HUES6 (cell line): ENCODE measurements at regions not wholly inside any gene's neighbourhood (a gene's known extent, or its start where the extent isn't known, plus 50 kb on each side); places are given as distances from the start of the nearest gene placed in this dataset.

ENCODE experiments used
- H3K27ac ChIP-seq: 2 replicates; pipeline ENCODE4 v1.7.0; 2013; ENCODE audit warnings: low read depth, mild to moderate bottlenecking, low read length, inconsistent platforms
- H3K27me3 ChIP-seq: 2 replicates; pipeline ENCODE4 v1.6.1; 2013; ENCODE audit warnings: low read length; ENCODE audit not compliant: control insufficient read depth, insufficient read depth
- H3K36me3 ChIP-seq: 2 replicates; pipeline ENCODE4 v1.6.1; 2013; ENCODE audit warnings: low read length; ENCODE audit not compliant: control insufficient read depth, insufficient read depth
- H3K4me1 ChIP-seq: 2 replicates; pipeline ENCODE4 v1.6.1; 2013; ENCODE audit warnings: low read length; ENCODE audit not compliant: control insufficient read depth, insufficient read depth
- H3K4me3 ChIP-seq: 2 replicates; pipeline ENCODE4 v1.5.1; 2013; ENCODE audit warnings: low read depth, low read length
- H3K9ac ChIP-seq: one replicate; pipeline ENCODE4 v1.6.1; 2013; ENCODE audit warnings: mild to moderate bottlenecking, low read length
- H3K9me3 ChIP-seq: 2 replicates; pipeline ENCODE4 v1.6.1; 2013; ENCODE audit warnings: low read depth, low read length; ENCODE audit not compliant: control insufficient read depth, insufficient read depth

DNA sequence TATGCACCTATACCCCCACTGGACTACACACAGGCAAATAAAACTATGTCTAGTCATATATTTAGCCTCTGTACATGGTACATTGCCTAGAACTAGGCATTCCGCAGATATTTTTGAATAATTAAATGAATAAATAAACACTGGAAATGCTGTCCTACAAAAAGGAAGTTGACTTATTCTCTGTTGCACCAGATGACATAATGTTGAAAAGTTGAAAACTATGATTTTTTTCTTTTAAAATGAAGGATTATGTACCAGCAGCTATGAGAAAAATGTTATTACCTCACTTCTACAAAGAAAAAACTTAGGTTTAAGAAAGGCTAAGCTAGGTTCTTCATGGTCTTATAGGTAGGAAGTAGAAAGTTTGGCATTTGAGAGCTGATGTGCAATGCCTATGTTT, 856.6 kb downstream of the METTL15 start:
- no peak overlapping the region for H3K9ac ChIP-seq
- no peak overlapping the region for H3K27ac ChIP-seq
- peaks cover 6% of the 10 kb centered on the region for H3K4me1 ChIP-seq
- H3K36me3 ChIP-seq, result no peaks in the 10 kb centered on the region
- no peaks in the 10 kb centered on the region for H3K9me3 ChIP-seq
- H3K27me3 ChIP-seq, result no peaks in the 10 kb centered on the region
- no peak overlapping the region for H3K4me3 ChIP-seq

DNA sequence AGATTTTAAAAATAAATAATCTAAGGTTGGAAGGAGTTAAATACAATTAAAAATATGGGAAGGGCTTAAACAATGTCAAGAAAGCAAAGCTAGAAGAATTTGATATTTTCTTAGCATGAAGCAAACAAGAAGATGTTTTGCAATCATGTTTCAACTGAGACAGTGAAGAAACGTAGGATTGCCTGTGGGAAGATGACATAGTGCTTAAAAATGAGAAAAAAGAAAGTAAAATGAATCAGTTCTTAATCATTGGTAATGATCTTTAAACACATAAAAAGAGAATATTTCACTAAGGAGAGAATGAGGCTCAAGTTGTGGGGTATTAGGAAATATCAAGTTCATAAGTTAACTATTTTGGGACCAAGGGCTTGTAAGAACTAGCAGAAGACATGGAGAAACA, 855.0 kb downstream of the METTL15 start:
- no peaks in the 10 kb centered on the region for H3K4me1 ChIP-seq
- H3K4me3 ChIP-seq, result no peak overlapping the region
- no peak overlapping the region for H3K9ac ChIP-seq
- no peak overlapping the region for H3K27ac ChIP-seq
- no peaks in the 10 kb centered on the region for H3K27me3 ChIP-seq
- H3K36me3 ChIP-seq, result no peaks in the 10 kb centered on the region
- no peaks in the 10 kb centered on the region for H3K9me3 ChIP-seq

DNA sequence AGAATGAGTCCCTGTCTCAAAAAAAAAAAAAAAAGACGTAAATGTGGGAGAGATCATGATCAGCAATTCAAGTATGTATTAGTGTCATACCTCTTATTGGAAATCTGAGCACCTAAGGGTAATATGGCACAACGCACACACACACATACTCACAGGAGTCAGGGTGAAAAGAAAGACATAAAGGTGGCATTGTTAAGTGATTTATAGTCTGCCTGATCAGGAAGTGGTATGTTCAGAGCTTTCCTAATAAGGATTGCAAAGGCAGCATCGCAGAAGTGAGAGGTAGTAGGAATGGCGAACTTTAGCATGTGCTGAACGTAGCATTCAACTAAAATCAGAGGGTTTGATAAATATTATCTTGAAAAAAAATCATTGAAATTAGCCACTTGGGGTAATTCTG, 854.3 kb downstream of the METTL15 start:
- Histone ChIP-seq H3K27ac (no peak overlapping the region), H3K27me3 (no peaks in the 10 kb centered on the region), H3K9ac (no peak overlapping the region)

DNA sequence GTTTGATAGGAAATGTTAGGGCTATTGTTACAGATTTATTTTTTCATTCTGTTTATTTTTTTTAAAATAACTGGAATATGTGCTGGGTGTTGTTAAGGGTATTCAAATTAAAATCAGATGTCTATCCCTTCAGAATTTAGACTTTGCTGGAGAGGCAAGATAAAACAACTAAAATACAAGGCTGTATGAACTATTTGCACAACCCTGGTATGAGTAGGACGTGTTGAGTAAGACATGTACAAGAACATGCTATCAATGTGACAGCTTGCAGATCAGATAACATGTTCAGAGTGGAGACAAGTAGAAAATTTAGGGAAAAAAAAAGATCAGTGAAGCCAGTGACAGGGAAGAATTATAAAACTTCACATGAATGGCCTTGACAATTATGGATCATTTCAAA, 853.5 kb downstream of the METTL15 start:
- no peak overlapping the region for H3K4me3 ChIP-seq
- H3K4me1 ChIP-seq, result no peaks in the 10 kb centered on the region
- H3K27ac ChIP-seq, result no peak overlapping the region
- H3K9me3 ChIP-seq, result no peaks in the 10 kb centered on the region
- no peaks in the 10 kb centered on the region for H3K36me3 ChIP-seq
- H3K27me3 ChIP-seq, result no peaks in the 10 kb centered on the region
- H3K9ac ChIP-seq, result no peak overlapping the region

More for the DNA sequence above, 854.3 kb downstream of the METTL15 start:
- H3K9me3 ChIP-seq, result no peaks in the 10 kb centered on the region
- H3K36me3 ChIP-seq, result no peaks in the 10 kb centered on the region
- H3K4me3 ChIP-seq, result no peak overlapping the region
- no peaks in the 10 kb centered on the region for H3K4me1 ChIP-seq

DNA sequence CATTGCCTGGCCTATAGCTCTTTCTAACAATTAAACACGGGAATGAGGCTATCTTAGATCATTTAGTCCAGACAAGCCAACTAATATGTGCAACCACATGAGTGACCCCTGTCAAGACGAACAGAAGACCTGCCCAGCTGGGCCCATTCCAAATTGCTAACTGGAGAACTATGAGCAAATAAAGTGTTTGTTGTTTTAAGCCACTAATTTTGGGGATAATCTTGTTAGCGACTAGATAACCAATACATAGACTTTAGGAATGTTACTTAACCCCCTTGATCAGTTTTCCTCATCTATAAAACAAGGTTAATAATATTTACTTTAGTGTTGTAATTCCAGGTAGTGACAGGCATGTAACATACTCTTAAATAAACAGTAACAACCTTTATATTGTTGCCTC, 848.3 kb downstream of the METTL15 start:
- Histone ChIP-seq H3K27ac (no peak overlapping the region), H3K4me3 (no peak overlapping the region), H3K27me3 (no peaks in the 10 kb centered on the region), H3K36me3 (no peaks in the 10 kb centered on the region), H3K9ac (no peak overlapping the region), H3K4me1 (no peaks in the 10 kb centered on the region), H3K9me3 (no peaks in the 10 kb centered on the region)

DNA sequence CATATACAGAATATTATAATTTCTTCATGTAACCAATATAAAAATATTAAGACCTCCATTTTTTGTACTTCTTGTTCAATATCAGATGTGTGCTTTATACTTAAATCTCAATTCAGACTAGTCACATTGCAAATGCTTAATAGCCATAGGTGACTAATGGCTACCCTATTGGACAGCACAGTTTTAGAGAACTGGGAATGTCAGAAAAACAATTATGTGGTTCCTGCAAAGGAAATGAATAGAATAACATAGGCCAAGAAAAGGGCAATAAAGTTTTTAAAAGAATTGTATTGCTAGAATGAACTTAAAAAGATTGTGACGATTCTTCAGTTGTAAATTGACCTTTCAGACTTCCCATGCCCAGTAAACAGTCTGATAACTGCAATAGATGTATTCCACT, 843.0 kb downstream of the METTL15 start:
- Histone ChIP-seq H3K27me3 (no peaks in the 10 kb centered on the region), H3K4me3 (no peak overlapping the region), H3K9me3 (no peaks in the 10 kb centered on the region), H3K9ac (no peak overlapping the region), H3K36me3 (no peaks in the 10 kb centered on the region), H3K27ac (no peak overlapping the region), H3K4me1 (no peaks in the 10 kb centered on the region)

DNA sequence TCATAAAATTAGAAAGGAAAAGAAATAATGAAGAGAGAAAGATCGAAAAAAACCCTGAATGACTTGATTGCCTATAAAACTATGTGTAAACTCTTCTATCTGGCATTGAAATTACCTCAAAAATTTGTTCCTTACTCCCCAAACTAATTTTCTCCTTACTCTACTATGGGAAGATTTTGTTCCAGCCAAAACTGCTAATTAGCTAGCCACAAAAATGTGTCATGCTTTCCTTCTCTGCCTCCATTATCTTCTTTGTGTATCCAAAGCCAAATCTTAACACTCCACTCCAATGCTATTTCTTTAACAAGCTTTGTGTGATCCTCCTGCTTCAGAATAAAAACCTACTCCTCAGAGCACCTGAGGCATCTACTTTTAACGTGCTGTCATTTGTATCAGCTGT, 831.2 kb downstream of the METTL15 start:
- no peaks in the 10 kb centered on the region for H3K9me3 ChIP-seq
- H3K36me3 ChIP-seq, result no peaks in the 10 kb centered on the region
- no peaks in the 10 kb centered on the region; the same call in 1 of the 2 replicates for H3K4me1 ChIP-seq
- H3K27ac ChIP-seq, result no peak overlapping the region
- H3K4me3 ChIP-seq, result no peak overlapping the region
- no peak overlapping the region for H3K9ac ChIP-seq
- no peaks in the 10 kb centered on the region for H3K27me3 ChIP-seq

DNA sequence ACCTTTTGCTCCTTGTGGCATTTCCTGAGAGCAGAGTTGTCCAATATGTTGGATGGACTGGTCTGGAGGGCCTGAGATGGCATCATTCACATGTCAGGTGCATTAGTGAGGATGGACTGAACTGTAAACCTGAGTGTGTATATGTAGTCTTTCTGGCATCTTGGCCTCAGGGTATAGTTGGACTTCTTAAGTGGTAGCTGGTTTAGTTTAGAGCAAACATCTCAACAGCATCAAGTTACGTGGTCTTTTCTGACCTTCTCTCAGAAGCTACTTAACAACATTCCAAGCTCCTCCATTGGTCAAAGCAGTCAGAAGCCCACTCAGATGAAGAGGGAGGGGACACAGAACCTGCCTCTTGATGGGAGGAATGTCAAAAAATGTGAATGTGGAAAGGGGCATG, 829.9 kb downstream of the METTL15 start:
- Histone ChIP-seq H3K4me3 (no peak overlapping the region), H3K4me1 (no peaks in the 10 kb centered on the region; the same call in 1 of the 2 replicates), H3K27ac (no peak overlapping the region), H3K36me3 (no peaks in the 10 kb centered on the region), H3K9me3 (no peaks in the 10 kb centered on the region), H3K9ac (no peak overlapping the region), H3K27me3 (no peaks in the 10 kb centered on the region)

DNA sequence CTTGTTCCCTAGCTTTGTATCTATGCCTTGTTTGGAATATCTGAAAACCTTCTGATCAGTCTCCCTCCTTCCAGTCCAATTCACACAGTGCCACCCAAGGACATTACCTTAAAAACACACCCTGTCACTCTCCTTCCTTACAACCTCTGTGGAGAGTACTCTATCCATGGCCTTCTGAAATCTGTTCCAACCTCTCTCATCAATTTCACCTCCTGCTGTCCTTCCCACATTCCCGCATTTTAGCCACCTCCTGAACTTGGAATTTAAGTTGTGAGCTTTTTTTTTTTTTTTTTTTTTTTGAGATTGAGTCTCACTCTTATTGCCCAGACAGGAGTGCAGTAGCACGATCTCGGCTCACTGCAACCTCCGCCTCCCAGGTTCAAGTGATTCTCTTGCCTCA, 824.8 kb downstream of the METTL15 start:
- no peaks in the 10 kb centered on the region for H3K36me3 ChIP-seq
- H3K4me3 ChIP-seq, result no peak overlapping the region
- H3K9ac ChIP-seq, result no peak overlapping the region
- H3K4me1 ChIP-seq, result peaks cover 5% of the 10 kb centered on the region
- H3K9me3 ChIP-seq, result no peaks in the 10 kb centered on the region
- H3K27ac ChIP-seq, result no peak overlapping the region
- no peaks in the 10 kb centered on the region for H3K27me3 ChIP-seq

DNA sequence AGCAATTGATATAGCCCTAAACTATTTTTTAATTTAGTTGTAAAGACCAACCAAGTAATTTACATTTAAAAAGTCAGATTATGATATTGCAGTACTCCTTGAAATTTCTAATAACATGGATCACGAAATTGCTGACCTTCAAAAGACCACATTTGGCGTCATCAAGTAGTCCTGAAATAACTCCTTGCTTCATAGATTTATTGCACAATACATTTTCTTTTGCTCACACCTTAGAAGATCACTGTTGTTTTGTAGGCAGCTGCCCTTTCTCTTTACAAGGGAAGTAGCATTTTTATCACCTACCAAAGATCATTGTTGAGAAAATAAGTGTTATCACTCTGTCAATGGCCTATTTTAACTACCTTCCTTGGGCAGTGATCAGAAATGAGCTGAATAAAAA, 815.8 kb downstream of the METTL15 start:
- H3K4me3 ChIP-seq, result no peak overlapping the region
- H3K27ac ChIP-seq, result no peak overlapping the region
- no peaks in the 10 kb centered on the region for H3K4me1 ChIP-seq
- H3K36me3 ChIP-seq, result no peaks in the 10 kb centered on the region
- no peaks in the 10 kb centered on the region for H3K27me3 ChIP-seq
- H3K9me3 ChIP-seq, result no peaks in the 10 kb centered on the region
- no peak overlapping the region for H3K9ac ChIP-seq

DNA sequence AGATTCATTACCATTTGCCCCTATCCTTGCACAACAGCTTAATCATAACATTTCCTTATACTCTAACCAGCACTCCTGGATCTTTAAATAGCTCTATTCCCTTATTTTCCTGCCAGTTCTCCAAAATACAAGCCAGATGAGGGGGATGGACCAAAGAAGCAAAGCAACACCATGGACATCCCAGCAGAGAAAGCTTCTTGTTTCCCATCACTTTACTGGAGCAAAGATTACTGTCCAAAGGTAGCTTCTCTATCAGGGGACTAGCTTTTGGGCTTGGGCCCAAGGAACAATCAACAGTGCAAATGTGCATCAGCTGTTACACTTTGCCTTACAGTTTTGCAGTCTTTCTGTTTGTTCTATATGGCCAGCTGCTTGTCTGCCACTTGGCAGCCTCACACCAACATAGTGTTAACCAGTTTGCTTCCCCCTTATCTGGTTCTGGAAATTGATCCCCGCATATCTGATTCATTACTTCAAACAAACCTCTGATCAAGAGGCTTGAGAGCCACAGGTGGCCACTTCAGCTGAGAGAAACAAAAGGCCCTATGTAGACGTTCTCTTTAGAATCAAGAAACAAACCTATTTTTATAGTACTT, 814.3 kb downstream of the METTL15 start:
- Histone ChIP-seq H3K4me3 (no peak overlapping the region), H3K36me3 (no peaks in the 10 kb centered on the region), H3K4me1 (no peaks in the 10 kb centered on the region), H3K9ac (no peak overlapping the region), H3K9me3 (no peaks in the 10 kb centered on the region), H3K27ac (no peak overlapping the region), H3K27me3 (no peaks in the 10 kb centered on the region)

DNA sequence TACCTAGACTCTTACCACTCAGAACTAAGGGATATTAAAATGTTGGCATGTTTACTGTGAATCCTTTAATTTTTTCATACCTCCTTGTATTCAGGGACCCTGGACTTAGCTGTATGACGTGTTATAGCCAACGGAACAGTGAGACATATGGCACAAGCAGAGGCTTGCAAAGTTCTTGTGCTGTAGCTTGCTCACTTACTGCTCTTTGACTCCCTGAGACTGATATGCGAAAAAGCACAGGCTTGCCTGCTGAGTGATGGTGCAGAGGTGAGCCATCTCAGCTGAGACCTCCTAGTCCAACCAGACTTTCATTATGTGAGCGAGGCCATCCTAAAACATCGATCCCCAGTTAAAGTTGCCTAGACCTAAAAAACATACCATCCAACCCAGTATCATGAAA, 811.0 kb downstream of the METTL15 start:
- no peaks in the 10 kb centered on the region for H3K36me3 ChIP-seq
- H3K4me1 ChIP-seq, result no peaks in the 10 kb centered on the region
- no peaks in the 10 kb centered on the region for H3K27me3 ChIP-seq
- no peak overlapping the region for H3K9ac ChIP-seq
- no peak overlapping the region for H3K4me3 ChIP-seq
- H3K27ac ChIP-seq, result no peak overlapping the region
- no peaks in the 10 kb centered on the region for H3K9me3 ChIP-seq
